Muscle of leg (tissue), 3 donors: ENCODE measurements at regions not wholly inside any gene's neighbourhood (a gene's known extent, or its start where the extent isn't known, plus 50 kb on each side); places are given as distances from the start of the nearest gene placed in this dataset.

Source experiments
- DNase-seq: peaks from one replicate; pipeline ENCODE4 v3.0.0; 2013
- H3K27ac ChIP-seq: one replicate; pipeline ENCODE4 v1.5.1; 2013; ENCODE audit warnings: mild to moderate bottlenecking, low read length, control low read depth
- H3K27me3 ChIP-seq: one replicate; pipeline ENCODE4 v1.6.1; 2013; ENCODE audit warnings: low read length; ENCODE audit not compliant: control insufficient read depth, insufficient read depth
- H3K36me3 ChIP-seq: one replicate; pipeline ENCODE4 v1.6.1; 2013; ENCODE audit warnings: low read length; ENCODE audit not compliant: control insufficient read depth, insufficient read depth
- H3K4me1 ChIP-seq: one replicate; pipeline ENCODE4 v1.6.1; 2013; ENCODE audit warnings: low read length; ENCODE audit not compliant: control insufficient read depth, insufficient read depth
- H3K4me3 ChIP-seq: one replicate; pipeline ENCODE4 v1.5.1; 2013; ENCODE audit warnings: low read length, control low read depth
- H3K9me3 ChIP-seq: replicated peaks from 2 replicates; pipeline ENCODE4 v1.6.1; 2013; ENCODE audit warnings: low read depth, low read length; ENCODE audit not compliant: control insufficient read depth
- WGBS: methylation state at CpG from one replicate; pipeline ENCODE4 v1.1.5; 2013; ENCODE audit warnings: missing lambda C conversion rate; ENCODE audit not compliant: insufficient coverage; 5-methylcytosine and 5-hydroxymethylcytosine counted together

- peak; percentile 34 for DNase-seq
- no peaks in the 10 kb centered on the region for H3K9me3 ChIP-seq
- WGBS, result no CpG with 5 or more reads among the region's 1 CpG
- H3K4me3 ChIP-seq, result no peak overlapping the region
- peaks cover 16% of the 10 kb centered on the region for H3K4me1 ChIP-seq
- no peaks in the 10 kb centered on the region for H3K27me3 ChIP-seq
- H3K36me3 ChIP-seq, result no peaks in the 10 kb centered on the region
- H3K27ac ChIP-seq, result no peak overlapping the region
These were observed 315.1 kb downstream of the RDH14 start for GRCh38 chr2:18245375-18245774.

- DNase-seq, result no peak
- WGBS, result no CpG with 5 or more reads among the region's 2 CpGs
- H3K4me3 ChIP-seq, result no peak overlapping the region
- no peak overlapping the region for H3K27ac ChIP-seq
- no peaks in the 10 kb centered on the region for H3K27me3 ChIP-seq
- peaks cover 16% of the 10 kb centered on the region for H3K4me1 ChIP-seq
- no peaks in the 10 kb centered on the region for H3K36me3 ChIP-seq
- H3K9me3 ChIP-seq, result no peaks in the 10 kb centered on the region
These were observed 315.6 kb downstream of the RDH14 start for GRCh38 chr2:18244845-18245244.

GRCh38 chr2:18243816-18244215 is 316.6 kb downstream of the RDH14 start:
- Histone ChIP-seq H3K4me3 (no peak overlapping the region), H3K27ac (no peak overlapping the region), H3K9me3 (no peaks in the 10 kb centered on the region), H3K4me1 (peaks cover 16% of the 10 kb centered on the region), H3K27me3 (no peaks in the 10 kb centered on the region), H3K36me3 (no peaks in the 10 kb centered on the region)
- peak; percentile 72 for DNase-seq

GRCh38 chr2:18242716-18243115 is 317.7 kb downstream of the RDH14 start:
- no peak for DNase-seq

DNA sequence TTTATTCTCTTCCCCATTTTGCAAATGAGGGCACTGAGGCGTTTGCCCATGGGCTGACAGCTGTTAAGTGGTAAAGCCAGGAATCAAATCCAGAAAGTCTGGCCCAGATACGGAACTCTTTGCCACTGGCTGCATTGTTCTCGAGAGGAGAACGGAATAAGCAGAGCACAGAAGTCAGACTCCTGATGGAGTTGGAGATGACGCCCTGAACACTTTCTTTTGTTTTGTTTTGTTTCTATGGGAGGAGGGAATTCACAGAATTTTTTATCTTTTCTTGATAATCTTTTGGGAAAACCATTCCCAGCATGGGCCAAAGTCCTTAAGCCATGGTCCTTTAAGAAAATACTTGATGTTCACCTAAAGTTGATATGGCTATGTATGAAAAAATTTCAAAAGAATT is 322.2 kb downstream of the RDH14 start:
- Histone ChIP-seq H3K4me3 (no peak overlapping the region), H3K36me3 (no peaks in the 10 kb centered on the region), H3K27me3 (no peaks in the 10 kb centered on the region), H3K4me1 (no peaks in the 10 kb centered on the region), H3K9me3 (no peaks in the 10 kb centered on the region), H3K27ac (no peak overlapping the region)
- WGBS, result 51% methylated on average over 3 of the region's 5 CpGs
- DNase-seq, result peak; percentile 26

More at GRCh38 chr2:18242716-18243115, 317.7 kb downstream of the RDH14 start:
- no peak overlapping the region for H3K4me3 ChIP-seq
- peaks cover 16% of the 10 kb centered on the region for H3K4me1 ChIP-seq
- H3K27me3 ChIP-seq, result no peaks in the 10 kb centered on the region
- H3K9me3 ChIP-seq, result no peaks in the 10 kb centered on the region
- H3K27ac ChIP-seq, result no peak overlapping the region
- no peaks in the 10 kb centered on the region for H3K36me3 ChIP-seq

DNA sequence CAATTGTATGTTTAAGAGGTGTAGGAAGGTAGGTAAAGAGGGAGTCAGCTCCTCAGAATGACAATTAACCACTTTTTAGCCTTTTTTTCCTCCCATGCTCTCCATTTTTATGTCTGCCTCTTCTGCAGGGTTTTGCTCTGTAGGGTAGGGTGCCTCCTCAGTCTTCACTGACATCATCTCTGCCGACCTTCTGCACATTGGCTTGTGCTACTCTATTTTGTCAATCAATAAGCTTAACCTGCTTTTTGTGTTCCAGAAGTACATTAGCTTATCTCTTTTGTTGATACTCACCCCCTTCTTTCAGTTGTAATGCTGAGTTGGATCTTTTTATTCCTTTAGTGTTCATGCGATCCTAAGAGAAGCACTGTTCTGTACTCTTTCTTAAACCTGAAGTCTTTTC is 323.2 kb downstream of the RDH14 start:
- no peaks in the 10 kb centered on the region for H3K4me1 ChIP-seq
- DNase-seq, result no peak
- WGBS, result no CpG with 5 or more reads among the region's 2 CpGs

DNA sequence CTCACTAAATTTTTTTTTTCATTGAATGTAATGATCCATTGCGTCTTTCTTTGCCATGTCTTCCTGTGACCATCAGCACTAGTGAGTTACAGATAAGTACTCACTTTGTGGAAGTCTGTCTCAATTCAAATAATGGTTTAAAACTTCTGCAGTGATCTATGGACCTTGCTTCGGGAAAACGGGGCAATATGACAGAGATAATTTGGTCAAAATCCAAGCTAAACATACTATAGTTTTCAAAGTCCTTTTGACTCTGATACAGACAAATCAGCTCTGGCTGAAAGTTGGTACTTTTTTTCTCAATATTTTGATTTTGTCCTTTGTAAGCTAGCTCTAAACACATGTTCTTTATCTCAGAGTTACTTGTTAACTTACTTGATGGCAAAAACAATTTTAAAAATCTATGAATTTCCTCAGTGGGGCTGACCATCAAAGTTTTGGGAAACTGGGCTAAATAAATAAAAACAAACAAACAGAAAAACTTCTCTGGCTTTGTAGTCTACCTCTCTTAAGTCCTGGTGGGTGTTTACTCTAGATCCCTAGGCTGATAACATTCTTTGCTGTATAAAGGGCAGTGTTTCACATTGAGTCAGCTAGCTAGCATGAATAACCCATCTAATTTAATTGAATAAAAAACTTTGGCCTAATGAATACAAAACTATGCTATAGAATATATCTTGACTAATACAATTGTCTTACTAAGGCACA is 327.6 kb downstream of the RDH14 start:
- Histone ChIP-seq H3K27ac (no peak overlapping the region), H3K4me3 (no peak overlapping the region), H3K27me3 (no peaks in the 10 kb centered on the region), H3K4me1 (no peaks in the 10 kb centered on the region), H3K36me3 (no peaks in the 10 kb centered on the region), H3K9me3 (no peaks in the 10 kb centered on the region)
- no CpG with 5 or more reads among the region's 3 CpGs for WGBS
- no peak for DNase-seq

More for the DNA sequence above, 323.2 kb downstream of the RDH14 start:
- no peaks in the 10 kb centered on the region for H3K36me3 ChIP-seq
- no peaks in the 10 kb centered on the region for H3K9me3 ChIP-seq
- no peak overlapping the region for H3K27ac ChIP-seq
- H3K27me3 ChIP-seq, result no peaks in the 10 kb centered on the region
- H3K4me3 ChIP-seq, result no peak overlapping the region

DNA sequence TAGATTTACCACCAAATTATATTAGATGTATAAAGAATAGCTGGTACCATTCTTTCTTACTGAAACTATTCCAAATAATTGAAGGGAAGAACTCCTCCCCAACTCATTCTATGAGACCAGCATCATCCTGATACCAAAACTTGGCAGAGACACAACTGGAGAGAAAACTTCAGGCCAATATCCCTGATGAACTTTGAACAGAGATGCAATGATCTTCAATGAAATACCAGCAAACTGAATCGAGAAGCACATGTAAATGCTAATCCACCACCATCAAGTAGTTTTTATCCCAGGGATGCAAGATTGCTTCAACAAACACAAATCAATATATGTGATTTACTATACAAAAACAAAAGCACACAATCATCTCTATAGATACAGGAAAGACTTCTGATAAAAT is 329.8 kb downstream of the RDH14 start:
- H3K36me3 ChIP-seq, result no peaks in the 10 kb centered on the region
- WGBS, result no CpG with 5 or more reads among the region's 1 CpG
- no peaks in the 10 kb centered on the region for H3K9me3 ChIP-seq
- H3K4me3 ChIP-seq, result no peak overlapping the region
- DNase-seq, result no peak
- no peaks in the 10 kb centered on the region for H3K4me1 ChIP-seq
- H3K27ac ChIP-seq, result no peak overlapping the region
- no peaks in the 10 kb centered on the region for H3K27me3 ChIP-seq

DNA sequence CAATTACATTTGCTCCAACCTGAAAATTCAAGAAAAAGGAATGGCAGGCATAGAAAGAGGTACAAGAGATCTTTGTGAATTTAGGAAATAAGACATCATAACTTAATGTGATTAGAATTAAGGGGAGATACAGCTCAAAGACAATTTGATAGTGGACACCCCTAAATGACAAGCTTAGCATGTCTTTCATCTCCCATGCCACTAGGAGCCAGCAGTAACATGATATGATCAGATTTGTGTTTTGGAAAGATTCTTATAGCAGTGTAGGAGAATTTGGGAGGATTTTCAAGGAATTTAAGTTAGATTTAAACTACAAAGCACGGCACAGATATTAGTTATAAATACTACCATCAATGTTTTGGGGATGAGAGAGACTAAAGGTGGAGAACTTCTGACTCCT is 340.8 kb downstream of the RDH14 start:
- H3K36me3 ChIP-seq, result no peaks in the 10 kb centered on the region
- no peak for DNase-seq

GRCh38 chr2:18218160-18218933 is 339.9 kb downstream of the KCNS3 start:
- DNase-seq, result no peak
- no peak overlapping the region for H3K4me3 ChIP-seq
- 100% methylated on average over 3 of the region's 7 CpGs for WGBS
- H3K27ac ChIP-seq, result no peak overlapping the region
- H3K9me3 ChIP-seq, result no peaks in the 10 kb centered on the region
- H3K36me3 ChIP-seq, result no peaks in the 10 kb centered on the region
- H3K4me1 ChIP-seq, result no peaks in the 10 kb centered on the region
- H3K27me3 ChIP-seq, result no peaks in the 10 kb centered on the region

More for the DNA sequence above, 340.8 kb downstream of the RDH14 start:
- WGBS, result no CpG with 5 or more reads among the region's 1 CpG
- H3K9me3 ChIP-seq, result no peaks in the 10 kb centered on the region
- no peaks in the 10 kb centered on the region for H3K27me3 ChIP-seq
- no peak overlapping the region for H3K4me3 ChIP-seq
- no peak overlapping the region for H3K27ac ChIP-seq
- H3K4me1 ChIP-seq, result no peaks in the 10 kb centered on the region
